GM12891 (cell line): ENCODE measurements at regions not wholly inside any gene's neighbourhood (a gene's known extent, or its start where the extent isn't known, plus 50 kb on each side); places are given as distances from the start of the nearest gene placed in this dataset.

Experiments used
- PAX5 ChIP-seq: IDR thresholded peaks from 2 replicates; pipeline ENCODE4 v1.6.1; 2011; ENCODE audit warnings: low read length, moderate library complexity, mild to moderate bottlenecking; ENCODE audit not compliant: insufficient read depth, severe bottlenecking
- POLR2A ChIP-seq: IDR thresholded peaks from 2 replicates; pipeline ENCODE4 v1.6.1; 2011; ENCODE audit warnings: low read depth, low read length, control low read depth
- POLR2AphosphoS5 ChIP-seq: IDR thresholded peaks from 2 replicates; pipeline ENCODE4 v1.6.1; 2011; ENCODE audit warnings: low read depth, low read length, control low read depth
- SPI1 ChIP-seq: IDR thresholded peaks from 2 replicates; pipeline ENCODE4 v1.6.1; 2011; ENCODE audit warnings: low read depth, low read length, control low read depth
- TAF1 ChIP-seq: IDR thresholded peaks from 2 replicates; pipeline ENCODE4 v1.6.1; 2011; ENCODE audit warnings: low read depth, low read length, control low read depth

GRCh38 chr6:135664527-135664926 lies 167.0 kb upstream of the AHI1 start:
- no peak for TF ChIP-seq POLR2A
- no peak for TF ChIP-seq POLR2AphosphoS5
- TF ChIP-seq SPI1: no peak
- TF ChIP-seq PAX5: no peak
- no peak for TF ChIP-seq TAF1
